ENCODE measurements at regions not wholly inside any gene's neighbourhood (a gene's known extent, or its start where the extent isn't known, plus 50 kb on each side); places are given as distances from the start of the nearest gene placed in this dataset.

GRCh38 chr10:10293481-10293951, 724.2 kb upstream of the CELF2 start:
- TF ChIP-seq SUZ12 (IDR thresholded peaks at IDR 0.05; ENCODE audit: extremely low read depth, insufficient read depth, insufficient read length): no peak
- no peak for TF ChIP-seq YY1 (IDR thresholded peaks at IDR 0.05; ENCODE audit: insufficient read depth, insufficient read length)
